CD4-positive, alpha-beta memory T cell (primary cell): ENCODE measurements at regions not wholly inside any gene's neighbourhood (a gene's known extent, or its start where the extent isn't known, plus 50 kb on each side); places are given as distances from the start of the nearest gene placed in this dataset.

Experiments used
- CTCF ChIA-PET: fragments of 350-600 bp; sonication (Branson Sonifier 250); formaldehyde crosslinking; loops from one replicate; lab custom pipeline; 2021; ENCODE audit warnings: inconsistent platforms; ENCODE audit not compliant: partially characterized antibody; lab: Charles Lee
- POLR2A ChIA-PET: fragments of 350-600 bp; sonication (Branson Sonifier 250); formaldehyde crosslinking; loops from one replicate; lab custom pipeline; 2021; ENCODE audit not compliant: partially characterized antibody; lab: Charles Lee
- DNase-seq, 5 donors: peaks; one replicate each; pipeline versions ENCODE4 v3.0.0 to v3.0.0-alpha.2; 2020 to 2022; ENCODE audit warnings: mixed read lengths in 1 of 5
- H3K27ac ChIP-seq: one replicate; pipeline ENCODE4 v1.7.0; 2013; ENCODE audit warnings: low read depth, low read length
- H3K27me3 ChIP-seq: 2 replicates; pipeline ENCODE4 v1.7.0; 2013; ENCODE audit warnings: mild to moderate bottlenecking, low read length, moderate library complexity; ENCODE audit not compliant: insufficient read depth
- H3K36me3 ChIP-seq: 2 replicates; pipeline ENCODE4 v1.7.0; 2013; ENCODE audit warnings: mild to moderate bottlenecking, low read length, moderate library complexity; ENCODE audit not compliant: insufficient read depth
- H3K4me1 ChIP-seq: 2 replicates; pipeline ENCODE4 v1.7.0; 2013; ENCODE audit warnings: mild to moderate bottlenecking, low read length, moderate library complexity; ENCODE audit not compliant: insufficient read depth
- H3K4me3 ChIP-seq, 2 donors: one replicate each; pipeline ENCODE4 v1.7.0; 2013; ENCODE audit warnings: low read length in 2 of 2, mild to moderate bottlenecking in 1 of 2
- H3K9me3 ChIP-seq, 2 donors: one replicate each; pipeline ENCODE4 v1.7.0; 2013; ENCODE audit warnings: low read length in 2 of 2, control low read depth in 1 of 2; ENCODE audit not compliant: control insufficient read depth in 1 of 2
- H3K27ac Mint-ChIP-seq, 7 donors: one replicate each; pipeline ENCODE4 v1.8.0; 2020 to 2021; ENCODE audit warnings: mixed read lengths in 7 of 7, mild to moderate bottlenecking in 6 of 7, inconsistent platforms in 3 of 7, moderate library complexity in 3 of 7
- H3K27me3 Mint-ChIP-seq, 2 donors: one replicate each; pipeline ENCODE4 v1.8.0; 2020 to 2021; ENCODE audit warnings: mixed read lengths in 2 of 2
- H3K36me3 Mint-ChIP-seq, 2 donors: one replicate each; pipeline ENCODE4 v1.8.0; 2020 to 2021; ENCODE audit warnings: mixed read lengths in 2 of 2, inconsistent platforms in 1 of 2, mild to moderate bottlenecking in 1 of 2
- H3K4me1 Mint-ChIP-seq, 4 donors: one replicate each; pipeline ENCODE4 v1.8.0; 2020 to 2021; ENCODE audit warnings: mixed read lengths in 4 of 4, mild to moderate bottlenecking in 1 of 4
- H3K4me3 Mint-ChIP-seq, 8 donors: one replicate each; pipeline ENCODE4 v1.8.0; 2020 to 2021; ENCODE audit warnings: mixed read lengths in 8 of 8, mild to moderate bottlenecking in 7 of 8, moderate library complexity in 6 of 8, inconsistent platforms in 3 of 8
- H3K9me3 Mint-ChIP-seq, 8 donors: one replicate each; pipeline ENCODE4 v1.8.0; 2020 to 2021; ENCODE audit warnings: mixed read lengths in 8 of 8, mild to moderate bottlenecking in 5 of 8, inconsistent platforms in 3 of 8, moderate library complexity in 1 of 8
- intact Hi-C: fragments of 100-400 bp; cut with micrococcal nuclease; formaldehyde crosslinking; loops from one replicate; pipeline ENCODE4 v1.15.1; 2023

GRCh38 chr18:72637299-72637698, 93.2 kb upstream of the CBLN2 start:
- H3K9me3 Mint-ChIP-seq: peaks cover 0 to 7% (median 4%) of the 10 kb centered on the region in 8 donors
- Histone ChIP-seq H3K27ac (no peak overlapping the region), H3K36me3 (no peaks in the 10 kb centered on the region), H3K9me3 (no peaks in the 10 kb centered on the region), H3K27me3 (no peaks in the 10 kb centered on the region), H3K4me1 (no peaks in the 10 kb centered on the region), H3K4me3 (no peak overlapping the region)
- ChIA-PET POLR2A (interaction anchor here (0.6 kb wide), 1 partner anchor 31 kb away, joined by 3 read pairs; no protein-coding TSS in a partner anchor), CTCF (no interaction called here)
- no peaks in the 10 kb centered on the region for H3K36me3 Mint-ChIP-seq
- H3K4me3 Mint-ChIP-seq: no peak overlapping the region
- H3K4me1 Mint-ChIP-seq: peaks cover 0 to 5% (median under 1%) of the 10 kb centered on the region in 4 donors
- no peaks in the 10 kb centered on the region for H3K27me3 Mint-ChIP-seq
- intact Hi-C loops: no loop called here
- DNase-seq: no peak
- no peak overlapping the region for H3K27ac Mint-ChIP-seq

GRCh38 chr18:72636611-72637010, 92.5 kb upstream of the CBLN2 start:
- Mint-ChIP-seq H3K27ac (peak overlapping the region in 1 of 7 donors; percentile 48), H3K27me3 (no peaks in the 10 kb centered on the region), H3K4me1 (peaks cover 0 to 4% (median 0%) of the 10 kb centered on the region in 4 donors), H3K9me3 (peaks cover 0 to 7% (median 4%) of the 10 kb centered on the region in 8 donors), H3K4me3 (no peak overlapping the region), H3K36me3 (no peaks in the 10 kb centered on the region)
- ChIA-PET CTCF (no interaction called here), POLR2A (interaction anchor here (0.6 kb wide), 1 partner anchor 30 kb away, joined by 3 read pairs; no protein-coding TSS in a partner anchor)
- intact Hi-C loops: no loop called here
- H3K4me3 ChIP-seq: no peak overlapping the region
- no peaks in the 10 kb centered on the region for H3K4me1 ChIP-seq
- no peak for DNase-seq
- H3K9me3 ChIP-seq: no peaks in the 10 kb centered on the region
- no peak overlapping the region for H3K27ac ChIP-seq
- no peaks in the 10 kb centered on the region for H3K36me3 ChIP-seq
- H3K27me3 ChIP-seq: no peaks in the 10 kb centered on the region

GRCh38 chr18:72634500-72634899, 90.4 kb upstream of the CBLN2 start:
- no peak overlapping the region for H3K4me3 Mint-ChIP-seq
- H3K9me3 ChIP-seq: no peaks in the 10 kb centered on the region
- ChIA-PET POLR2A (no interaction called here), CTCF (interaction anchor here (1.0 kb wide), 1 partner anchor 11 kb away, joined by 3 read pairs; no protein-coding TSS in a partner anchor)
- DNase-seq: no peak
- intact Hi-C loops: no loop called here
- peaks cover 0 to 6% (median 1%) of the 10 kb centered on the region in 8 donors for H3K9me3 Mint-ChIP-seq
- H3K27me3 ChIP-seq: no peaks in the 10 kb centered on the region
- no peaks in the 10 kb centered on the region for H3K27me3 Mint-ChIP-seq
- no peak overlapping the region for H3K4me3 ChIP-seq
- H3K36me3 ChIP-seq: no peaks in the 10 kb centered on the region
- H3K27ac ChIP-seq: no peak overlapping the region
- H3K4me1 ChIP-seq: no peaks in the 10 kb centered on the region
- H3K4me1 Mint-ChIP-seq: no peaks in the 10 kb centered on the region
- H3K27ac Mint-ChIP-seq: no peak overlapping the region
- H3K36me3 Mint-ChIP-seq: no peaks in the 10 kb centered on the region

- H3K9me3 Mint-ChIP-seq: peaks cover 0 to 6% (median 0%) of the 10 kb centered on the region in 8 donors
- H3K4me3 Mint-ChIP-seq: no peak overlapping the region
- Histone ChIP-seq H3K9me3 (no peaks in the 10 kb centered on the region), H3K27ac (no peak overlapping the region), H3K4me1 (no peaks in the 10 kb centered on the region), H3K4me3 (no peak overlapping the region), H3K36me3 (no peaks in the 10 kb centered on the region), H3K27me3 (no peaks in the 10 kb centered on the region)
- H3K36me3 Mint-ChIP-seq: no peaks in the 10 kb centered on the region
- intact Hi-C loops: no loop called here
- ChIA-PET CTCF (no interaction called here), POLR2A (no interaction called here)
- H3K27me3 Mint-ChIP-seq: no peaks in the 10 kb centered on the region
- H3K4me1 Mint-ChIP-seq: no peaks in the 10 kb centered on the region
- no peak overlapping the region for H3K27ac Mint-ChIP-seq
- DNase-seq: no peak
These were observed 86.8 kb upstream of the CBLN2 start for GRCh38 chr18:72630991-72631390.

GRCh38 chr18:72623444-72623843, 79.3 kb upstream of the CBLN2 start:
- no peaks in the 10 kb centered on the region for H3K9me3 ChIP-seq
- POLR2A ChIA-PET: no interaction called here
- H3K36me3 Mint-ChIP-seq: no peaks in the 10 kb centered on the region
- H3K4me3 Mint-ChIP-seq: no peak overlapping the region
- intact Hi-C loops: no loop called here
- no peaks in the 10 kb centered on the region for H3K4me1 ChIP-seq
- no peak overlapping the region for H3K27ac Mint-ChIP-seq
- no peaks in the 10 kb centered on the region for H3K27me3 Mint-ChIP-seq
- CTCF ChIA-PET: no interaction called here
- no peaks in the 10 kb centered on the region for H3K4me1 Mint-ChIP-seq
- H3K27me3 ChIP-seq: no peaks in the 10 kb centered on the region
- peaks cover 0 to 13% (median 2%) of the 10 kb centered on the region in 8 donors for H3K9me3 Mint-ChIP-seq
- no peak overlapping the region for H3K4me3 ChIP-seq
- H3K27ac ChIP-seq: no peak overlapping the region
- no peaks in the 10 kb centered on the region for H3K36me3 ChIP-seq
- no peak for DNase-seq

GRCh38 chr18:72613534-72613930, 69.4 kb upstream of the CBLN2 start:
- Histone ChIP-seq H3K4me1 (no peaks in the 10 kb centered on the region), H3K9me3 (no peaks in the 10 kb centered on the region), H3K27ac (no peak overlapping the region), H3K27me3 (no peaks in the 10 kb centered on the region), H3K36me3 (no peaks in the 10 kb centered on the region), H3K4me3 (no peak overlapping the region)
- CTCF ChIA-PET: no interaction called here
- DNase-seq: no peak
- intact Hi-C loops: no loop called here
- no peaks in the 10 kb centered on the region for H3K36me3 Mint-ChIP-seq
- H3K4me1 Mint-ChIP-seq: no peaks in the 10 kb centered on the region
- POLR2A ChIA-PET: no interaction called here
- H3K4me3 Mint-ChIP-seq: no peak overlapping the region
- H3K27ac Mint-ChIP-seq: no peak overlapping the region
- no peaks in the 10 kb centered on the region for H3K27me3 Mint-ChIP-seq
- peaks cover 0 to 14% (median 4%) of the 10 kb centered on the region in 8 donors for H3K9me3 Mint-ChIP-seq

GRCh38 chr18:72612894-72613533, 68.9 kb upstream of the CBLN2 start:
- ChIA-PET CTCF (no interaction called here), POLR2A (no interaction called here)
- Histone ChIP-seq H3K4me3 (no peak overlapping the region), H3K36me3 (no peaks in the 10 kb centered on the region), H3K4me1 (no peaks in the 10 kb centered on the region), H3K27me3 (no peaks in the 10 kb centered on the region), H3K9me3 (no peaks in the 10 kb centered on the region), H3K27ac (no peak overlapping the region)
- H3K27ac Mint-ChIP-seq: no peak overlapping the region
- DNase-seq: no peak
- no peaks in the 10 kb centered on the region for H3K27me3 Mint-ChIP-seq
- H3K4me1 Mint-ChIP-seq: no peaks in the 10 kb centered on the region
- no peak overlapping the region for H3K4me3 Mint-ChIP-seq
- peaks cover 0 to 14% (median 4%) of the 10 kb centered on the region in 8 donors for H3K9me3 Mint-ChIP-seq
- intact Hi-C loops: no loop called here
- H3K36me3 Mint-ChIP-seq: no peaks in the 10 kb centered on the region
